Gastrocnemius medialis (tissue), 4 donors: ENCODE measurements at regions not wholly inside any gene's neighbourhood (a gene's known extent, or its start where the extent isn't known, plus 50 kb on each side); places are given as distances from the start of the nearest gene placed in this dataset.

Experiments used
- POLR2A ChIP-seq, 2 donors: fragments of 450-650 bp; IDR thresholded peaks; one replicate each; pipeline ENCODE4 v1.6.1; 2017; ENCODE audit warnings: antibody characterized with exemption in 2 of 2, mild to moderate bottlenecking in 2 of 2, moderate library complexity in 2 of 2
- TF ChIP-seq, protein P1 (sequence below), 5 experiments: fragments of 450-650 bp in 3 of 5; fragments of 200-600 bp in 2 of 5; sonication (generic) in 2 of 5; IDR thresholded peaks in 4 of 5; conservative IDR thresholded peaks in 1 of 5; 1 replicate in 4 of 5; 2 replicates in 1 of 5; pipeline ENCODE4 v1.5.1; 2016 to 2019; ENCODE audit warnings: antibody characterized with exemption in 5 of 5, mild to moderate bottlenecking in 3 of 5, moderate library complexity in 3 of 5

DNA sequence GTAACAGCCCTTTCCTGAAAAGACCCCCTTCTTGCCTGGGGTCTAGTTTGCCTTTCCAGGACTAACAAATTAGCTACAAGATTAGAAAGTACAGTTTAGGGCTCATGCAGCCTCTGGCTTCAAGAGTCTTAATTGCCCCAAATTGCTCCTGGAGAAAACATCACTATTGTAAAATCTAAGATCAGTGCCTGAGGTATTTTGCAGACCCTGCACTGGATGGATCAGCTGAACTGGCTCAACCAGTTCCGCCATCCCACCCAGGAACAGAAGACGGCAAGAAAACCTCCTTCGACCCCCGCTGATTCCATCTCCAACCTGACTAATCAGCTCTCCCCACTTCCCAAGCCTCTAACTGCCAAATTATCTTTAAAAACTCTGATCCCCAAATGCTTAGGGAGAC lies 236.5 kb upstream of the KCNG1 start:
- TF ChIP-seq, protein P1, sequence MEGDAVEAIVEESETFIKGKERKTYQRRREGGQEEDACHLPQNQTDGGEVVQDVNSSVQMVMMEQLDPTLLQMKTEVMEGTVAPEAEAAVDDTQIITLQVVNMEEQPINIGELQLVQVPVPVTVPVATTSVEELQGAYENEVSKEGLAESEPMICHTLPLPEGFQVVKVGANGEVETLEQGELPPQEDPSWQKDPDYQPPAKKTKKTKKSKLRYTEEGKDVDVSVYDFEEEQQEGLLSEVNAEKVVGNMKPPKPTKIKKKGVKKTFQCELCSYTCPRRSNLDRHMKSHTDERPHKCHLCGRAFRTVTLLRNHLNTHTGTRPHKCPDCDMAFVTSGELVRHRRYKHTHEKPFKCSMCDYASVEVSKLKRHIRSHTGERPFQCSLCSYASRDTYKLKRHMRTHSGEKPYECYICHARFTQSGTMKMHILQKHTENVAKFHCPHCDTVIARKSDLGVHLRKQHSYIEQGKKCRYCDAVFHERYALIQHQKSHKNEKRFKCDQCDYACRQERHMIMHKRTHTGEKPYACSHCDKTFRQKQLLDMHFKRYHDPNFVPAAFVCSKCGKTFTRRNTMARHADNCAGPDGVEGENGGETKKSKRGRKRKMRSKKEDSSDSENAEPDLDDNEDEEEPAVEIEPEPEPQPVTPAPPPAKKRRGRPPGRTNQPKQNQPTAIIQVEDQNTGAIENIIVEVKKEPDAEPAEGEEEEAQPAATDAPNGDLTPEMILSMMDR (IDR thresholded peaks at IDR 0.05 in 4 of 5, conservative IDR thresholded peaks at IDR 0.05 in 1 of 5), result no peak
- no peak for TF ChIP-seq POLR2A (IDR thresholded peaks at IDR 0.05)
